Left lung (tissue), 4 donors: ENCODE measurements at regions not wholly inside any gene's neighbourhood (a gene's known extent, or its start where the extent isn't known, plus 50 kb on each side); places are given as distances from the start of the nearest gene placed in this dataset.

Experiments
- ATAC-seq: fragments of 200-7000 bp; cut with Tn5 transposase; one replicate; pipeline ENCODE4 v1.9.1; 2020; ENCODE audit warnings: moderate library complexity
- DNase-seq, 4 donors: peaks; one replicate each; pipeline ENCODE4 v3.0.0-alpha.2; 2013 to 2020
- H3K27ac ChIP-seq, 2 donors: fragments of 200-600 bp; sonication (generic) in 1 of 2; one replicate each; pipeline versions ENCODE4 v1.5.0 to v1.8.0; 2020 to 2021
- H3K27me3 ChIP-seq, 2 donors: fragments of 200-600 bp; sonication (generic) in 1 of 2; one replicate each; pipeline versions ENCODE4 v1.5.0 to v1.8.0; 2020 to 2021
- H3K36me3 ChIP-seq, 2 donors: fragments of 200-600 bp; sonication (generic) in 1 of 2; one replicate each; pipeline versions ENCODE4 v1.5.0 to v1.8.0; 2020 to 2021
- H3K4me1 ChIP-seq, 2 donors: fragments of 200-600 bp; one replicate each; pipeline ENCODE4 v1.8.0; 2021
- H3K4me3 ChIP-seq, 2 donors: fragments of 200-600 bp; sonication (generic) in 1 of 2; one replicate each; pipeline versions ENCODE4 v1.5.0 to v1.8.0; 2020 to 2021; ENCODE audit warnings: mild to moderate bottlenecking in 1 of 2
- H3K9me3 ChIP-seq, 2 donors: fragments of 200-600 bp; sonication (generic) in 1 of 2; one replicate each; pipeline versions ENCODE4 v1.5.0 to v1.8.0; 2020 to 2021
- intact Hi-C, 2 donors: fragments of 100-400 bp; cut with DNase I; formaldehyde crosslinking; loops; one replicate each; pipeline versions ENCODE4 v1.11.2 to v1.14.2; 2022
- TF ChIP-seq, protein P1 (sequence below), 2 donors: fragments of 200-600 bp; sonication (generic) in 1 of 2; IDR thresholded peaks; one replicate each; pipeline versions ENCODE4 v1.5.0 to v1.8.0; 2021; ENCODE audit warnings: antibody characterized with exemption in 2 of 2
- donor health status: DM: no; HTN: yes; CAD: no.
- donor health status: DM: no; HTN: no; CAD: no.

DNA sequence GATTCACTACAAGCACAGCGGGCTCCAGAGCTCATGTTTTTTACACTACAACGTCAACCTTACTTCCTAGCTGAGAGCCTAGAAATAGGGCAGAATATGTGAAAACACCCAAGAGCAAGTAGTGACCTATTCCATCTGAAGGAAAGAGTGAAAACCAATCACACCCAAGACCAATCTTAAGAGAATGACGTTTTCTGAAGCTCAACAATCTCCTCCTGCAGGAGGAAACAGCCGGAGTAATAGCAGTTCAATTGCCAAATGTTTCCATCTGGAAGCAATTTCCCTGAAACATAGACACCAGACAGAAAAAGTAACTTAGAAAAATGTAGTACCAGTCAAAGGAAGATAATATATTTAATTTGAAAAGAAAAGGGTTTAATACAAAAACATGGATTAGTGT lies 142.4 kb downstream of the ANXA5 start:
- intact Hi-C loops = no loop called here
- no peaks in the 10 kb centered on the region for H3K27me3 ChIP-seq
- ATAC-seq (no peak), DNase-seq (peak in 2 of 4 donors; percentile 39 to 53)
- peaks cover 0 to 4% of the 10 kb centered on the region in 2 donors for H3K4me1 ChIP-seq
- no peak overlapping the region for H3K4me3 ChIP-seq
- H3K27ac ChIP-seq = no peak overlapping the region
- no peaks in the 10 kb centered on the region for H3K36me3 ChIP-seq
- TF ChIP-seq, protein P1, sequence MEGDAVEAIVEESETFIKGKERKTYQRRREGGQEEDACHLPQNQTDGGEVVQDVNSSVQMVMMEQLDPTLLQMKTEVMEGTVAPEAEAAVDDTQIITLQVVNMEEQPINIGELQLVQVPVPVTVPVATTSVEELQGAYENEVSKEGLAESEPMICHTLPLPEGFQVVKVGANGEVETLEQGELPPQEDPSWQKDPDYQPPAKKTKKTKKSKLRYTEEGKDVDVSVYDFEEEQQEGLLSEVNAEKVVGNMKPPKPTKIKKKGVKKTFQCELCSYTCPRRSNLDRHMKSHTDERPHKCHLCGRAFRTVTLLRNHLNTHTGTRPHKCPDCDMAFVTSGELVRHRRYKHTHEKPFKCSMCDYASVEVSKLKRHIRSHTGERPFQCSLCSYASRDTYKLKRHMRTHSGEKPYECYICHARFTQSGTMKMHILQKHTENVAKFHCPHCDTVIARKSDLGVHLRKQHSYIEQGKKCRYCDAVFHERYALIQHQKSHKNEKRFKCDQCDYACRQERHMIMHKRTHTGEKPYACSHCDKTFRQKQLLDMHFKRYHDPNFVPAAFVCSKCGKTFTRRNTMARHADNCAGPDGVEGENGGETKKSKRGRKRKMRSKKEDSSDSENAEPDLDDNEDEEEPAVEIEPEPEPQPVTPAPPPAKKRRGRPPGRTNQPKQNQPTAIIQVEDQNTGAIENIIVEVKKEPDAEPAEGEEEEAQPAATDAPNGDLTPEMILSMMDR (IDR thresholded peaks at IDR 0.05) = no peak
- H3K9me3 ChIP-seq = no peaks in the 10 kb centered on the region

DNA sequence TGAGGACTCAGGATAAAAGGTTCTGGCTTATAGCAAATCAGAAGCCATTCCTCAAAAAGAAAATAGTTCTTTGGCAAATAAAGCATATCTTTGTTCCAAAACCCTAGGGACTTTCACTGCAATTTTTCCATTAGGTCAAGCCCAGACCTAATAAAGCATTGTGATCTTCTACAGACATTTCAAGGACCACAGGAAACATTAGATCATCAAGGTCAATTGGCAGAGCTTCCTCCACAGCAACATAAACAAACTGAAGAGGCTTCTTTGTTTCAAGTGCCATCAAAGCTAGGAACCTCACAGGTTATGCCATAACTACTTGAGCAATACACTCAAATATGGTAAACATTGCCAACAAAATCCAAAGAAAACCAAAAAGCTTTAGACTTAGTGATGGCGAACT lies 144.9 kb downstream of the ANXA5 start:
- TF ChIP-seq, protein P1 (IDR thresholded peaks at IDR 0.05) = no peak
- ATAC-seq (peak; percentile 66), DNase-seq (no peak)
- Histone ChIP-seq H3K27me3 (no peaks in the 10 kb centered on the region), H3K4me3 (no peak overlapping the region), H3K27ac (peak overlapping the region; percentile 23 to 41), H3K9me3 (no peaks in the 10 kb centered on the region), H3K4me1 (peaks cover 0 to 4% of the 10 kb centered on the region in 2 donors), H3K36me3 (no peaks in the 10 kb centered on the region)
- intact Hi-C loops = no loop called here

DNA sequence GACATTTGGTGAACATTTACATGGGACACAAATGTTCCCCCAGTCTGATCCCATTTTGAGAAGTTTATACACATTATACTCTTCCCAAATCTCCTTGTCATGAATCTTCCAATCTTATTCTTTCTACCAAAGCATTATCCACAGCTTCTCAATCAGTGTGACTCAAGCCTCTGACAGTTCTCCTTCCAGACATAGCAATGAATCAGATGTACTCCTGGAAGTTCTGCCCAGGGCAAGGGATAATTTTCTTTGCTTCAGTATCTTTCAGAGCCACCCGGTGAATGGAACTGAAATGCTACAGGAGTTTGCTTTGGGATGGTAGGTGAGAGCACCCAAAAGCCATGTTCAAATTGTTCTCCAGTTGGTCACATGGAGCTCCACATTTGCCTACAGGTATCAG lies 145.5 kb downstream of the ANXA5 start:
- Histone ChIP-seq H3K9me3 (no peaks in the 10 kb centered on the region), H3K27me3 (no peaks in the 10 kb centered on the region), H3K36me3 (no peaks in the 10 kb centered on the region), H3K4me1 (peaks cover 0 to 4% of the 10 kb centered on the region in 2 donors), H3K4me3 (no peak overlapping the region), H3K27ac (peak overlapping the region; percentile 23 to 41)
- ATAC-seq = no peak
- TF ChIP-seq, protein P1 (IDR thresholded peaks at IDR 0.05) = no peak
- no peak for DNase-seq
- intact Hi-C loops = no loop called here

DNA sequence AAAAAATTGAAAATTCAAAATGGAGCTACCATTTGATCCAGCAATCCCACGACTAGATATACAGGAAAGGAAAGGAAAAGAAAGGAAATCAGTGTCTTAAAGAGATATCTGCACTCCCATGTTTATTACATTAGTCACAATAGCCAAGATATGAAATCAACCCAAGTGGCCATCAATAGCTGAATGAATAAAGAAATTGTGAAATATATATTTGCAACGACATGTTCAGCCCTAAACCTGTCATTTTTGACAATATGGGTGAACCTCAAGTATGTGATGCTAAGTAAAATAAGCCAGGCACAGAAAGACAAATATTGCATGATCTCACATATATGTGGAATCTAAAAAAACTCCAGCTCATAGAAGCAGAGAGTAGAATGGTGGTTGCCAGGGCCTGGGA lies 155.1 kb downstream of the ANXA5 start:
- Histone ChIP-seq H3K4me1 (no peaks in the 10 kb centered on the region), H3K9me3 (no peaks in the 10 kb centered on the region), H3K27me3 (no peaks in the 10 kb centered on the region), H3K4me3 (no peak overlapping the region), H3K36me3 (no peaks in the 10 kb centered on the region), H3K27ac (no peak overlapping the region)
- ATAC-seq = no peak
- intact Hi-C loops = no loop called here
- no peak for DNase-seq
- TF ChIP-seq, protein P1 (IDR thresholded peaks at IDR 0.05) = no peak

DNA sequence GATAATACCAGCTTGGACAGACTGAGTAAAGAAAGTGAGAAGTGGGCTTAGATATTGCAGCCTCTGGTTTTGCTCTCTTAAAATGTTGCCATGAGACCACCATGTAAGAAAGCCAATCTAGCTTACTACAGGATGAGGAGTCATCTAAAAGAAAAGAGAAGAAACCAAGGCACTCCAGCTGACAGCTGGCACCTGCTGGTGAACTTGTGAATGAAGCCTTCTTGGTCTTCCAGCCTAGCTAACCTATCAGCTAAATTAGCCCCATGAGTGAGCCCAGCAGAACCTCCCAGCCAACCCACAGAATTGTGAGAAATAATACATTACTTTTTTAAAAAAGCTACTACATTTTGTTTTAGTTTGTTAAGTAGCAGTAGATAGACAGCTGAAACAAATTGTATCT lies 154.5 kb upstream of the QRFPR start:
- DNase-seq (no peak), ATAC-seq (no peak)
- H3K9me3 ChIP-seq = no peaks in the 10 kb centered on the region
- TF ChIP-seq, protein P1 (IDR thresholded peaks at IDR 0.05) = no peak
- intact Hi-C loops = no loop called here
- no peaks in the 10 kb centered on the region for H3K36me3 ChIP-seq
- no peaks in the 10 kb centered on the region for H3K27me3 ChIP-seq
- no peak overlapping the region for H3K4me3 ChIP-seq
- no peak overlapping the region for H3K27ac ChIP-seq
- no peaks in the 10 kb centered on the region for H3K4me1 ChIP-seq
